ENCODE measurements at regions not wholly inside any gene's neighbourhood (a gene's known extent, or its start where the extent isn't known, plus 50 kb on each side); places are given as distances from the start of the nearest gene placed in this dataset.

DNA sequence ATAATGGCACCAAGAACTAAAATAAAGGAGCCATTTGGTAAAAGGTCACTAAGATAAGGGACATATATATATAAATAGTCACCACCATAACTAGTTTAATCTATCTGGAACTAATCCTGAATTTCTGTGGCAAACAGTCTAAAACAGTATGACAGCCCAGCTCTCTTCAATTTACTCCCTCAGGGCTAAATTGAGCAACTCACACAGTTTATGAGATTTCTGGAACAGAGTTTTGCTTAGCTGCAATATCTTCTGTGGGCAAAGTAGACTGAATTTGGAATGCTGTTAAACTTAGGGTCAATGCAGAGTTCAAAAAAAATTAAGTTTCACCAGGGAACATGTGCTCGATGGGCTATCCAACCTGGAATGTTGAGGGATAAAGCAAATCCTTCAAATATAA, 70.1 kb upstream of the VEPH1 start:
- TF ChIP-seq, protein P1, sequence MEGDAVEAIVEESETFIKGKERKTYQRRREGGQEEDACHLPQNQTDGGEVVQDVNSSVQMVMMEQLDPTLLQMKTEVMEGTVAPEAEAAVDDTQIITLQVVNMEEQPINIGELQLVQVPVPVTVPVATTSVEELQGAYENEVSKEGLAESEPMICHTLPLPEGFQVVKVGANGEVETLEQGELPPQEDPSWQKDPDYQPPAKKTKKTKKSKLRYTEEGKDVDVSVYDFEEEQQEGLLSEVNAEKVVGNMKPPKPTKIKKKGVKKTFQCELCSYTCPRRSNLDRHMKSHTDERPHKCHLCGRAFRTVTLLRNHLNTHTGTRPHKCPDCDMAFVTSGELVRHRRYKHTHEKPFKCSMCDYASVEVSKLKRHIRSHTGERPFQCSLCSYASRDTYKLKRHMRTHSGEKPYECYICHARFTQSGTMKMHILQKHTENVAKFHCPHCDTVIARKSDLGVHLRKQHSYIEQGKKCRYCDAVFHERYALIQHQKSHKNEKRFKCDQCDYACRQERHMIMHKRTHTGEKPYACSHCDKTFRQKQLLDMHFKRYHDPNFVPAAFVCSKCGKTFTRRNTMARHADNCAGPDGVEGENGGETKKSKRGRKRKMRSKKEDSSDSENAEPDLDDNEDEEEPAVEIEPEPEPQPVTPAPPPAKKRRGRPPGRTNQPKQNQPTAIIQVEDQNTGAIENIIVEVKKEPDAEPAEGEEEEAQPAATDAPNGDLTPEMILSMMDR (IDR thresholded peaks at IDR 0.05): no peak
- no peak for TF ChIP-seq POLR2A (IDR thresholded peaks at IDR 0.05)

Measured in Peyer's patch (tissue), 4 donors.